HG03442 (cell line): ENCODE measurements at regions not wholly inside any gene's neighbourhood (a gene's known extent, or its start where the extent isn't known, plus 50 kb on each side); places are given as distances from the start of the nearest gene placed in this dataset.

Source experiments
- ATAC-seq: cut with Tn5 transposase; IDR thresholded peaks from one replicate; pipeline ENCODE4 v1.9.1; 2021; ENCODE audit warnings: mild to moderate bottlenecking, moderate library complexity; ENCODE audit not compliant: unreplicated experiment

DNA sequence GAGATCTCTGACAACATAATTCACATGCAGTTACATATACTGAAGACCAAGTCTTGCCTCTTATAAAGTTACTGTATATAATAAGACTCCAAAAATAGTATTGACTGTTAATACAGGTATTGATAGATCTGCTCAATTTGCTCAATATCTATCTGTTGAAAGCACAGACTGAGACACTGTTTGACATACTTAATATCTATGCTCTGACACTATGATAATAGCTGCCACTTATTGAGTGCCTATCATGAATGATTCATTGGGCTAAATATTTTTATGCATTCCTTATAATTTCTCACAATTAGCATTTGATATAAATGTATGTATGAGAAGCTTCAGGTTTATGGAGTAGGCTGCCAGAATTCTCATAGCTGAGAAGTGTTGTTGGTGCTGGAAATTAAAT, 1600.9 kb upstream of the IGFBP7 start:
- no peak for ATAC-seq

DNA sequence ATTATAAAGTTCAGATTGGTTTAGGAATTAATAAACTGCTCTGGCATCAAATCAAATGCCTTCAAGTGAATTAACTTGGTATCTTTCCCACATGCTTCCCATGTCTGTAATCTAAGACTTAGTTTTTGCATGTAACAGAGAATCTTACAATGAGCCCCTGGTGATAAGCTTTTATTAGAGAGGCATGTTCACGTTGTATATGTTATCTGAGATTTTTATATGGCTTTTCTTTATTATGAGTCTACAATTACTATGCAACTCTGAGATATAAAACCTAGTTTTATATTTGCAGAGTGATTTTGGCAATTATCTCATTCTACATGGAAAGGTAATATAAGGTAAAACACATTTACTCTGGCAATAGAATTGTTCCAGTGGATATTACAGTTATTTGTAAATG, 1578.4 kb upstream of the IGFBP7 start:
- ATAC-seq: no peak

DNA sequence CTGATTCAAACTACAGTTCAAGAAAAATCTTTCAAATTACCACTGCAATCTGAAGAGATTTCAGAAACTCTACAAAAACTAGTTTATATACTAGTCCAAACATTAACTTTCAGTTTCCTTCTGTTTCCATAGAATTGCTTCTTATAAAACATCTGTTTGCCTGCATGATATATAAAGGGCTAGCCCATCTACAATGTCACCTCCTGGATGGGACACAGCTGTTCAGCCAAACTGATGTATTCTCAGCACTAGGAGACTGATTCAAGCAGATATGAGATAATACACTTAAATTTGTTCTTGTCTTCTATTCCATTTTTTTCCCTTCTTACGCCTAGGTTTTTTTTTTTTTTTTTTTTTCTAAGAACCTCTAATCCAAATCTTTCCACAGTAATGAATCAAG, 1569.7 kb upstream of the IGFBP7 start:
- no peak for ATAC-seq

DNA sequence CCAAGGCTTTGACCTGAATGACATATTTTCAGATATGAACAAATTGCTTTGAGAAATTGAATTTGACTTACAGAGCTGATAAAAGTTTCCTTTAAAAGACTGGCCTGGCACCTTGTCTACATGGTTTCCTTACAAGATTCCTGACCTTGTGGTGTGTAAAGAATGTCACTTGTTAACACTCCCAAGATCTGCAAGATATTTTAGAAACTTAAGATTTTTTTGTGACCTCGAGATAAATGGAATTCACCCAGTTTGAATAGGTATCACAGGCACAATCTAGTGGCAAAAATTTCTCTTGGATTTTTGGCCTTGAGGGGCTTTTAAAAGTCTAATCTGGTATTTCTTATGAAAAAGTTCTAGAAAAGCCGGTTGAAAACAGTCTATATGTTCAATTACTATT, 1568.9 kb upstream of the IGFBP7 start:
- ATAC-seq: no peak

DNA sequence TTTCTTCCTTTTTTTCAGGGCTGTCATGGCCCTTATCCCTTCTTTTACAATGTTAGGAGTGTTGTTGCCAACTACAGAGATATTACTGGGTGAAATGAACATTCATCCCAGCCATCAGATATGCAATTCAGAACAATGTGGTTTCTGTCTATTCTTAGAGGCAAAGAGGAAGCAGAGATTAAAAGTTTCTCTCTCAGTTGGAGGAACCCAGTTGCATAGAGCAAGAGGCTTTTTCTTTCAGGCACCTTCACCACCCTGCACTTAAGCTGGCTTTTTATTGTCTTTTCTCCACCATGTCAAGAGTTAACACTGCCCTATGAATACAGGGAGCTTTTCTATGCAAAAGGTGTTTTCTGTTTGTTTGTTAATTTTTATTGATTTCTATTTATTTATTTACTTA, 1559.6 kb upstream of the IGFBP7 start:
- no peak for ATAC-seq

DNA sequence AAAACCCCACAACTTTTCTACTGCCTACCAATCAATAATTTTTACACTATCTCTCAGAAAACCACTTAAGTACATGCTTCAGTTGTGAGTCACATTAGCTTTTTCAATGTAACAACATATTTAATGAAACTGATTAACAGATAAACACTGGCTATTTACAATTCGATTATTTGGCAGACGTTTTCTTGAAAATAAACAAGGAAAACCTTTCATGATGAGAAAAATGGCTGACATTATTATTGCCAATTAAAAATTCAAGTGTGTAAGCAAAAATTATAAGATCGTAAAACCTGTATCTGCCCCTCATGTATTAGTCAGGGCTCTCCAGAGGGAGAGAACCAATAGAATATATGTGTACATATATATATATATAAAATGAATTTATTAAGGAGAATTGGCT, 1555.5 kb upstream of the IGFBP7 start:
- no peak for ATAC-seq

DNA sequence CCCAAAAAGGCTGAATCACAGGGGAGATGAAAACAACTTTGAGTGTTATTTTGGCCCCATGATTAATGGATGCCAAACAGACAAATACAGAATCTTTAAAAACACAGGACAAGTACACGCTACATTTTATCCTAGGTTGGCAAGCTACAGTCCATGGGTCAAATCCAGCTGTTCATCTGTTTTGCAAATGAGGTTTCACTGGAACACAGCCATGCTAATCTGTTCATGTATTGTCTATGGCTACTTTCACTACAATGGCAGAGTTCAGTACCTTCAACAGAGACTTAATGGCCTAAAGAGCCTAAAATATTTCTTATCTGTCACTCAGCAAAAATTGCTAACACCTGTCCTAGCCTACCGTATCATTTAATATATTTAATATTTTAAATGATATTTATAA, 1548.5 kb upstream of the IGFBP7 start:
- no peak for ATAC-seq

DNA sequence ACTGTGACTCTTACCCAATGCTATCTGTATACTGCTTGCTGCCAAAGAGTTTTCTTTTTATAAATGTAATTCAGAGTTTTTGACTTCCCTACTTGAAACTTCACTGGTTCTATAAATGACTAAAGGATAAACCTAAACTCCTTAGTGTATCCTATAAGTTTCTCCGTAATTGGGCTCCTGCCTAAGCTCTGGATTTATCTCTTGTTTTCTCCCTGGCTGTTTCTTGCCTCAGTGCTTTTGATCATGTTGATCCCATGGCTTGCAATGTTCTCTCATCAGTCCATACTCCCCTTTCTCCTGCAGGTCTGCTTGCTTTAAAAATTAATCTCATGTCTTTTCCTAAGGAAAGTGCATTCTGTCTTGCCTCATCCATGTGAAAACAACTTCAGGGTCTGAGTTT, 1543.1 kb upstream of the IGFBP7 start:
- ATAC-seq: no peak

DNA sequence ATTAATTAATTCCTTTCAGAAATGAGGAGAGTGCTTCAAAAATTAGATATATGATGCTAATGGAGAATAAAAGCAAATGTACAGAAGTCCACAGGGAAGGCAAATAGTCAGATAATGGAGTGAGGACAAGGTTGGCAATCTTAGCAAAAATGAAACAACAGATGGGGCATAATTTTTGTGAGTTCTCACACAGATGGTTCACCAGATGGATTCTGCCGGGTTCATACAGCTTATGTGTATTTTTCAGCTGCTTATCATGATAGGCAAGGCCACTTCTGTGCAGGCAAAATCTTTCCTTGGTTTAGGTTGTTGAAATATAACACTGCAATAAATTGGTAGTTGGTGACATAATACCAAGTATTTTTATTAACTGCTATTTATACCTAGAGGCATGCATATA, 1539.0 kb upstream of the IGFBP7 start:
- ATAC-seq: no peak

DNA sequence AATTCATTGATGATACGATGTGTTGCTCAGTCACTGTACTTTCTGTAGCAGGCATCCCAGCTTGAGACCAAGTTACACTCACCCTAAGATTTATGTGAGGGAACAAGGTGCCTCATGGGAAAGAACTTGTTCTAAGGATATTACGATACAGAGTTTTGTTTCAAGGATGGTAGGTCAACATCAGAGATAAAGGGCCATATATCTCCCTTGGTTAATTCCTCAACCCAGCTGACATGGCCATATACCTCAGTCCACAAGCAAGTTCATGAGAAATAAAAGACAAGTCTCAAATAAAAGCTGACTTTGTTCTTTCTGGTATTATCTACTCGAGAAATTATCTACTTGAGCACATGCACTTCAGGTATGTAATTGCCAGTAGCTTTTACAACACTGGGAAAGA, 1535.9 kb upstream of the IGFBP7 start:
- ATAC-seq: no peak

DNA sequence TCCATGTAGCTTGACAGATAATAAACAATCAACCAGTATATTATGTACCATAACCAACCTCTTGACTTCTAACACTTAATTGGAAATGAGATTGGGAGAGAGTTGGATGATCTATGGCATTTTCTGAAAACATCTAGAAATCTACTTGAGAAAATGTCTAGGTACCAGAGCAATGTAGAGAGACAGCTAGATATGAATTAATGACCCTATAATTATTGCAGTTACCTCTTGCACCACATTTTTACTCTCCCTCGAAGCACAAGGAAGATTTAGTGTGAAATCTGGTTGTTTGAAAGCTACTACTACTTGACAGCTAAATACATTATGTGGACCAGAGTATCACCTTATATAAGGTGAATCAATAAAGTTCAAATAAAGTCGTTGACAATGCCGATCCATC, 1534.4 kb upstream of the IGFBP7 start:
- no peak for ATAC-seq

DNA sequence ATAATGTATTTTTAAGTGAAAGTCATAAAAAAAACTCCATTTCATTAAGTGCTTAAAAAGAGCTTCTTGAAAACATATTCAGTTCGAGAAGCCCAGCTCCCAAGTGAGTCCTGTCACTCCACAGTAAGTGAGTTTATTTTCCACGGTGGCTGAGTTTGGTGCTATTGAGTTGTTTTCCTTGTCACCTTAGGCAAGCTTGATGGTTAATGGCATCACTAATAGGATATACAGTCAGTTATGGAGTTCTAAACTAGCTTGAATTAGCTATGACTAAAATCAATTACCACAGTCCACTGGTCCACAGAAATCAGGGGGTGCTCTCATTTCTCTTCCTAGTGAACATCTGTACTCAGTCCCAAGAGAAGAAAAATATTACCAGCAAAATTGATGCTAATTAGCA, 1526.2 kb upstream of the IGFBP7 start:
- ATAC-seq: no peak

DNA sequence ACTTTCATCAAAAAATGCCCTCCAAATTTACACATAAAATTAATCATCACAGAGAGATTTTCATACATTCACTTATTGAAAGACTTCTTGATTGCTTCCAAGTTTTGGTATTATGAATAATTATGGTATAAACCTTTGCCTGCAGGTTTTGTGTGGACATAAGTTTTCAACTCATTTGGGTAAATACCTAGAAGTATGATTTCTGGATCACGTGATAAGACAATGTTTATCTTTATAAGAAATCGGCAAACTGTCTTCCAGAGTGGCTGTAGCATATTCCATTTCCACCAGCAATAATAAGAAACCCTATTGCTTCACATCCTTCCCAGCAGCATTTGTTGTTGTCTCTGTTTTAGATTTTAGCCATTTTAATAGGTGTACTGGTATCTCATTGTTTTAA, 1507.0 kb upstream of the IGFBP7 start:
- no peak for ATAC-seq

DNA sequence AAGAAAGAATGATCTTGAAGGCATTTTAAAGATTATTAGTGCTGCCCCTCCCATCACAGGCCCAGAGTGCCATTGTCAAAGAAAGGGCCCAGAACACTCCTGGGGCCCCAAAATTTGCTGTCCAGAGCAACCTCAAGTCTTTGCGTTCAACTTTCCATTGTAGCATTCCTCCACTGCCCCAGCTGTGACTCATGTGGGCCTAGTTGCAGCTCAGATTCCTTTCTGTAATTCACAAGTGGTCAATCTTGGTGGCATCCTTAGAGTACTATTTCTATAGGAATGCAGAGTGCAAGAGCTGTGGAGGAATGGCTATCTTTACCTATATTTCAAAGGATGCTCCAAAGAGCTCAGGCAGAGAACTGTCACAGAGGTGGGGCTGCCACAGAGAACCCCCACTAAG, 1500.8 kb upstream of the IGFBP7 start:
- no peak for ATAC-seq

DNA sequence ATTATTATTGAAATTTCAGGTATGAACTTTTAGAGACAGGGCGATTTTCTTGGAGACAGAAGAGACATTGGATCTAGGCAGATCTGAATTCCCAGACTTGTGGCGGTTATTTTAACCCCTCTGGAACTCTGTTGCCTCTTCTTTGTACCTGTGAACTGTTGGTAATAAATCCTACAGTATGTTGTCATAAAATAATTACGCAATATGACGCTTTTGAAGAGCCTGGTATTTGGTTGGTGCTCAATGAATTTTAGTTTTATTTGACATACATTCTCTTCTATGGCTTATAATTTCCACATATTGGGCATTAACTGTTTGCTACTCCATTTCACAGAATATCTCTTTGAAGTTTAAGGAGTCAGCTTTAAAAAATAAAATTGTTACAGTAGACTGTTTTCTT, 1496.1 kb upstream of the IGFBP7 start:
- no peak for ATAC-seq

DNA sequence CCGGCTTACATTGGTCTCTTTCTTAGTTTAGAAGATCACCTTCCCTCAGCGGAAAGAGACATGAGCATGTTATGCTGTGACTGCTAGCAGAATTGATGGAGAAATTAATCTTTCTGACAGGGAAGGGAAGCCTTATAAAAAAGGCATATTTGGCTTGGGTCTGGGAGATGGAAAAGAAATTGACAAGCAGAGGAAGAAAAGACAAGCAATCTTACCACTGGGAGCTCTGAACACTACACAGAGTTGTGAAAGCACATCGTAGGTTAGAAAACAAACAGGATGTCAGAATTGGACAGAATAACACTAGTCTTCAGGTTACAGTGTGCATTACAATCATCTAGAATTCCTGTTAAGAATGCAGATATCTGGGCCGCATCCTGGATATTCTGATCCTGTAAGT, 1493.8 kb upstream of the IGFBP7 start:
- ATAC-seq: no peak

DNA sequence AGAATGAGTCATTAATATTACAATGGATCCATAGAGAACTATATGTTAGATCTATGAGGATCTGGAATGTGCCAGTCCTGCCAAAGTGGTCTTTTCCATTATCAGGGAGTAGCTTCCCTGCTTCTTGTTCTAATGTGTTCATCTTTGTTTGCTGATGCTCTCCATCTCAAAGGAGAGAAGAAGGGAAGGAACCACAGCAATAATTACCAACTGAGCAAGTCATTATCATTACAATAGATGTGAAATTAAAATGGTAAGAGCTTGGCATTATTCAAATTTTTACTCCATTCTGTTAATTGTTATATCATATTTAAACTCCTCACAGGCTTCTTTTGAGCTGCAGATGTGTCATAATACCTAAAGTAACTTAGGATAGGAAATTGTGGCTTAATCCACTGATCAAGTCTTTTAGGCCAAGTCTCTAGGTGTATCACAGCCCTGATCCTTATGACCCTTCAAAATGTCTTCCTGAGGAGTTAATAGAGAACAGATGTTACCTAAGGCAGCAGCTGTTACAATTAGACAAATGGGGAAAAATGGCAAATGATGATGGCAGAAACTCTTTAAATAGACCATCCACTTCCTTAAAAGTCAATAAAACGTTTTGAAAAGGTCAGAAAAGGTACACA, 1492.7 kb upstream of the IGFBP7 start:
- ATAC-seq: no peak

DNA sequence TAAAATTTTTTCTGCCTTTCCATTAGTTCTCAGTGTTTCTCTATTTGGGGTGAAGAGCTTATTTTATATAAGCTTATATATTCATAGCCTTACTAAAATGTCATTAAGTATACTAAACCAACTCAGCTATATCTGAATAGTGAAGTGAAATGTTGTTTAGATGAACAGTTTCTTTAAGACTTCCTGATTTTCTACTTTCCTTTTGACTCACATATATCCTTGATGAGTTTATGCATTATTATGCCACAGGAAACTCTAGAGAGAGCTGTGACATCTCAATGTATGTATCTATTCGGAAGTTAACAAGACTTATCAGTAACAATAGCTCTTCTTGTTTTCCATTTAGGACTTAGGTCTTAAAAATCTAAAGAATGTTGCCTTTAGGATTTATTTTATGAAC, 1491.8 kb upstream of the IGFBP7 start:
- ATAC-seq: no peak

DNA sequence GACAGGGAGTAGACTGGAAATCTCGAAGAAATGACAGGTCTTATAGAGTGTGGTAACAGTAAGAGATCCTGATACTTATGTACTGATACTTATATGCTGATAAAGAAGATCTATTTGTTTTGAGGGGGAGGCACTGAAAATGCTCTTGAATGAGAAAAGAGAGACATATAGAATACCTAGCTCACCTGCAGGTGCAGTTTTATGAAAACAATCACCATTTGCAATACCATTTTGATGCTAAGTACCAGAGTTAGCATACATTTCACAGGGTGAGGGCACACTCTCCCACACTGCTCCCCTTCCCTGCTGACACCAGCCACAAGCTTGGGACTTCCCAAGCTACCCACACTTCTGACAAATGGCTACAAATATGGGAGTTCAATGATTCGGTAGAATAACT, 1490.1 kb upstream of the IGFBP7 start:
- ATAC-seq: no peak

DNA sequence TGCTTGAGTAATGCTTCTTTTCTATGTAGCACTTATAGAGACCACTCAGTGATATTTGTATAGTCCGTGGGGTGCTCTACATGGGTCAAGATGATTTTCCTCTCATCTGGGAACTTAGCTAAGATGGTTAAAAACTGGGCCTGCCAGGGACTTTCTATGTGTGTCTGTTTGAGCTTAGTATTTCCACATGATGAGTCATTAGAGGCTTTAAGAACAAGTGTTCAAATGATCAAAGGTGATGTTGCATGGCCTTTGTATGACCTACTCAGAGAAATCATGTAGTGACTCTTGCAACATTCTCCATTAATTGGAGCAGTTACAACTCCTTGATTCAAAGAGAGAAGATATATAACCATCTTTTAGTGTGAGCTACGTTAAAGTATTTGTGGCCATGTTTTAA, 1480.5 kb upstream of the IGFBP7 start:
- ATAC-seq: no peak

DNA sequence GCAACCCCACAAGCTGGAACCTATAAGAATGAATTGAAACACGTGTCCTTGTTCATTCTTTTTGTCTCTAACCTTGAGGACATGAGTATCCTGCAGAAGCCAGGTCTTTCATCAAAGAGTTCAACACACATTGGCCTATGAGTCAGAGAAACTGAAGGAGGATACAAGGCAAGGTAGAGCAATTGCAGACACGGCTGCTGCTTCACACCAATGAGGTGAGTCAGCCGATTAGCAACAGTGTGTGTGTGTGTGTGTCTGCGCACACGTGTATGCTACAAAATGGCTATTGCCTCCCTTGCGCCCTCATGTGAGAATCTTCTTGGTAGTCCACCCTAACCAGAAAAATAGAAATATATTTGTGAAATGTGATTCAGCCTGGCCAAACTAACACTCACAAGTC, 1477.7 kb upstream of the IGFBP7 start:
- ATAC-seq: no peak

DNA sequence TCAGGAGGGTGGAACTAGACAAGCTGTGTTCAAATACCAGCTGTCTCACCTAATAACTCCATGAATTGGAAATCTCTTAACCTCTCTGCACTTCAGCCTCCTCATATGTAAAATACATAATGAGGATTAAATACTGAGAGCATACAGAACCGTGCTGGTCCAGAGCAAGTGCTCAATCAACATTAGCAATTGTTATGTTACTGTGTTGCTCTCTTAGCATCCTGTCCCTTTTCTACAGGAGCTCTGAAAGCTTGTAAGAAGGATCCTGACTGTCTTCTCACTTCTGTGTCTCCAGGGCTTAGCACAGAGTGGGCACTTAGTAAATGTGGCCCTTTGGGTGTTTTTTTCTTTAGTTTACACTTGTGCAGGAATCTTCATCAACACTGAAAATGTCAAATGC, 1456.1 kb upstream of the IGFBP7 start:
- no peak for ATAC-seq

DNA sequence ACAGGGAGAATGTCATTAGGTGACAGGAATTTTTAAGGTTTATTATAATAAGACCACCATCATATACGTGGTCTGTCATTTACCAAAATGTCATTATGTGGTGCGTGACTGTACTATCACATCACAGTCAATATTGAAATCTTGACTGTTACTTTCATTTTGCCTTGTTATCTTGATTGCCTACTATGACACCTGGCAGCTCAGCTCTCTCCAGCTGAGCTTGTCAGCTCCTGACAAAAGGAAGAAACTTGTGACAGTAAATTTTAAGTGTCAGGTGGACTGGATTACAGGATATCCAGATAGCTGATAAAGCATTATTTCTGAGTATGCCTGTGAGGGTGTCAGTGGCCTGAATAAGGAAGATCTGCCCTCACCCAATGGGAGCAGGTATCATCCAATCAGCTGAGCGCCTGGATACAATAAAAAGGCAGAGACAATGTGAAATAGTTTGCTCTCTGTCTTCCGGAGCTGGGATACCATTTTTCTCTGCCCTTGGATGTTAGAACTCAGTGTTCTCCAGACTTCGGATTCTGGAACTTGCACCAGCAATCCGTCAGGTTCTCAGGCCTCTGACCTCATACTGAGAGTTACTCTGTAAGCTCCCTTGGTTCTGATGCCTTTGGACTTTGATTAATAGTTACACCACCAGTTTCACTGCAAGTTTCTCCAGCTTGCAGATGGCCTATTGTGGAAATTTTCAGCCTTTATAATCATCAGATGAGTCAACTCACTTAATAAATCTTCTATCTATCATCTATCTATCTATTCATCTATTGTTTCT, 1454.7 kb upstream of the IGFBP7 start:
- ATAC-seq: no peak
